Peyer's patch (tissue), 4 donors: ENCODE measurements at regions not wholly inside any gene's neighbourhood (a gene's known extent, or its start where the extent isn't known, plus 50 kb on each side); places are given as distances from the start of the nearest gene placed in this dataset.

Experiments used
- DNase-seq, 3 donors: peaks; one replicate each; pipeline ENCODE4 v3.0.0-alpha.2; 2017 to 2019
- H3K27ac ChIP-seq, 4 donors: fragments of 200-600 bp; sonication (generic); one replicate each; pipeline ENCODE4 v1.5.1; 2016 to 2019
- H3K27me3 ChIP-seq, 2 donors: fragments of 200-600 bp; sonication (generic); one replicate each; pipeline ENCODE4 v1.5.1; 2019
- H3K36me3 ChIP-seq, 3 donors: fragments of 200-600 bp; sonication (generic); one replicate each; pipeline ENCODE4 v1.5.1; 2016 to 2019
- H3K4me1 ChIP-seq, 4 donors: fragments of 200-600 bp; sonication (generic); one replicate each; pipeline ENCODE4 v1.5.1; 2016 to 2019
- H3K4me3 ChIP-seq, 4 donors: fragments of 200-600 bp; sonication (generic); 1 replicate in 3 of 4; 2 replicates in 1 of 4; pipeline ENCODE4 v1.5.1; 2016 to 2019; ENCODE audit warnings: mild to moderate bottlenecking in 1 of 4
- H3K9me3 ChIP-seq, 4 donors: fragments of 200-600 bp; sonication (generic); one replicate each; pipeline ENCODE4 v1.5.1; 2016 to 2019; ENCODE audit warnings: mild to moderate bottlenecking in 1 of 4
- CTCF ChIP-seq, 6 experiments: fragments of 450-650 bp in 4 of 6; fragments of 200-600 bp in 2 of 6; sonication (generic) in 1 of 6; IDR thresholded peaks; one replicate each; pipeline ENCODE4 v1.5.1; 2017 to 2019; ENCODE audit warnings: antibody characterized with exemption in 6 of 6, mild to moderate bottlenecking in 3 of 6, moderate library complexity in 1 of 6
- POLR2A ChIP-seq, 2 donors: fragments of 450-650 bp; IDR thresholded peaks; one replicate each; pipeline ENCODE4 v1.5.1; 2017; ENCODE audit warnings: antibody characterized with exemption in 2 of 2, mild to moderate bottlenecking in 2 of 2, moderate library complexity in 2 of 2

- DNase-seq, result no peak
- Histone ChIP-seq H3K27ac (no peak overlapping the region), H3K4me3 (no peak overlapping the region)
Measured at GRCh38 chr20:54849741-54850140, 374.3 kb downstream of the DOK5 start.

GRCh38 chr20:54848984-54849538 is 373.7 kb downstream of the DOK5 start:
- no peak for DNase-seq
- TF ChIP-seq POLR2A (IDR thresholded peaks at IDR 0.05) (no peak), CTCF (IDR thresholded peaks at IDR 0.05) (no peak)
- H3K27ac ChIP-seq, result no peak overlapping the region
- H3K4me1 ChIP-seq, result no peaks in the 10 kb centered on the region
- no peak overlapping the region for H3K4me3 ChIP-seq
- no peaks in the 10 kb centered on the region for H3K27me3 ChIP-seq
- H3K9me3 ChIP-seq, result no peaks in the 10 kb centered on the region
- H3K36me3 ChIP-seq, result no peaks in the 10 kb centered on the region

More at GRCh38 chr20:54849741-54850140, 374.3 kb downstream of the DOK5 start:
- Histone ChIP-seq H3K9me3 (no peaks in the 10 kb centered on the region), H3K4me1 (no peaks in the 10 kb centered on the region), H3K27me3 (no peaks in the 10 kb centered on the region), H3K36me3 (no peaks in the 10 kb centered on the region)
- TF ChIP-seq POLR2A (IDR thresholded peaks at IDR 0.05), result no peak
- no peak for TF ChIP-seq CTCF (IDR thresholded peaks at IDR 0.05)

GRCh38 chr20:54848262-54848661 is 372.9 kb downstream of the DOK5 start:
- no peak for DNase-seq
- Histone ChIP-seq H3K4me3 (no peak overlapping the region), H3K27ac (no peak overlapping the region), H3K36me3 (no peaks in the 10 kb centered on the region), H3K9me3 (no peaks in the 10 kb centered on the region), H3K27me3 (no peaks in the 10 kb centered on the region), H3K4me1 (no peaks in the 10 kb centered on the region)
- TF ChIP-seq POLR2A (IDR thresholded peaks at IDR 0.05), result no peak
- TF ChIP-seq CTCF (IDR thresholded peaks at IDR 0.05), result no peak

GRCh38 chr20:54846948-54847347 is 371.6 kb downstream of the DOK5 start:
- H3K27ac ChIP-seq, result no peak overlapping the region
- no peaks in the 10 kb centered on the region for H3K36me3 ChIP-seq
- no peaks in the 10 kb centered on the region for H3K4me1 ChIP-seq
- DNase-seq, result no peak
- TF ChIP-seq POLR2A (IDR thresholded peaks at IDR 0.05), result no peak
- TF ChIP-seq CTCF (IDR thresholded peaks at IDR 0.05), result no peak
- no peaks in the 10 kb centered on the region for H3K9me3 ChIP-seq
- H3K4me3 ChIP-seq, result no peak overlapping the region
- no peaks in the 10 kb centered on the region for H3K27me3 ChIP-seq

- TF ChIP-seq POLR2A (IDR thresholded peaks at IDR 0.05), result no peak
- no peak for TF ChIP-seq CTCF (IDR thresholded peaks at IDR 0.05)
Measured at GRCh38 chr20:54844346-54844745, 369.0 kb downstream of the DOK5 start.

GRCh38 chr20:54843865-54844264 is 368.5 kb downstream of the DOK5 start:
- DNase-seq, result no peak
- Histone ChIP-seq H3K36me3 (no peaks in the 10 kb centered on the region), H3K27ac (no peak overlapping the region), H3K27me3 (no peaks in the 10 kb centered on the region), H3K9me3 (no peaks in the 10 kb centered on the region), H3K4me3 (no peak overlapping the region), H3K4me1 (no peaks in the 10 kb centered on the region)
- TF ChIP-seq POLR2A (IDR thresholded peaks at IDR 0.05), result no peak
- no peak for TF ChIP-seq CTCF (IDR thresholded peaks at IDR 0.05)

More at GRCh38 chr20:54844346-54844745, 369.0 kb downstream of the DOK5 start:
- H3K4me3 ChIP-seq, result no peak overlapping the region
- no peaks in the 10 kb centered on the region for H3K4me1 ChIP-seq
- no peaks in the 10 kb centered on the region for H3K9me3 ChIP-seq
- H3K27ac ChIP-seq, result no peak overlapping the region
- no peaks in the 10 kb centered on the region for H3K36me3 ChIP-seq
- no peak for DNase-seq
- no peaks in the 10 kb centered on the region for H3K27me3 ChIP-seq
